Mammary epithelial cell (primary cell): ENCODE measurements at regions not wholly inside any gene's neighbourhood (a gene's known extent, or its start where the extent isn't known, plus 50 kb on each side); places are given as distances from the start of the nearest gene placed in this dataset.

Experiments used
- CTCF ChIP-seq, 2 donors: IDR thresholded peaks in 1 of 2; conservative IDR thresholded peaks in 1 of 2; 2 replicates each; pipeline ENCODE4 v1.5.1; 2011 to 2012; ENCODE audit warnings: inconsistent platforms in 2 of 2, low read length in 2 of 2, mild to moderate bottlenecking in 2 of 2, control low read depth in 1 of 2, low read depth in 1 of 2; ENCODE audit not compliant: insufficient read depth in 1 of 2; ENCODE audit errors: extremely low read depth in 1 of 2
- EZH2 ChIP-seq: IDR thresholded peaks from 2 replicates; pipeline ENCODE4 v1.6.1; 2012; ENCODE audit warnings: low read length, inconsistent platforms, borderline replicate concordance

- TF ChIP-seq CTCF (conservative IDR thresholded peaks at IDR 0.05 in 1 of 2, IDR thresholded peaks at IDR 0.05 in 1 of 2; ENCODE audit: extremely low read depth in 1 of 2, insufficient read depth in 1 of 2, low read depth in 1 of 2, low read length in 2 of 2) (no peak), EZH2 (no peak)
Measured at GRCh38 chr5:86974955-86975354, 292.7 kb upstream of the RASA1 start.
